Amniotic epithelial cell (primary cell): ENCODE measurements at regions not wholly inside any gene's neighbourhood (a gene's known extent, or its start where the extent isn't known, plus 50 kb on each side); places are given as distances from the start of the nearest gene placed in this dataset.

ENCODE experiments used
- DNase-seq: peaks from one replicate; pipeline ENCODE4 v3.0.0-alpha.2; 2010; ENCODE audit warnings: low read depth

DNA sequence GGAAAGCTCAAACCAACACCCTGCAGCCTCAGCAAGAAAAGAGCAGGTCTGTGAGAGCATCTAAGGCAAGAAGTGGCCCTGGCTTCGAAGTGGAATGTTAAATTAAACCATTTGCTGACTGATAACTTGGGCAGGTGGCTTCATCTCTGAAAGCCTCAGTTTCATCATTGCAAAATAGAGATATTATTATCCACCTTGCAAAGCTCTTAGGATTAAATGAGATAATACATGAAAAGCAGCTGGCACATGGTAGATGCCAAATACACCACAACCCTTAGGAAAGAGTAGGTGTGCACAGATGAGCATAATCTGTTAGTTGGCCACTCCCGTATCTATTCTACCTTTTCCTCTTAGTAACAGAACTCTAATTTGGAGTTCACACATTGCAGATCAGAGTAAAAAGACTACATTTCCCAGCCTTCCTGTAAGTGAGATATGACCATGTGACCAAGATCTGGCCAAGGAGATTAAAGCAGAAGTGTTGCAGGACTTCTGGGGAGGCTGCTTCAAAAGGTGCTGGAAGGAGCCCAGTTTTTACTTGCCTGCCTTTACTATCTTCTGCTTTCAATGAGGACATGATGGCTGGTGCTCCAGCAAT lies 288.7 kb downstream of the SOX9 start:
- DNase-seq, result no peak

DNA sequence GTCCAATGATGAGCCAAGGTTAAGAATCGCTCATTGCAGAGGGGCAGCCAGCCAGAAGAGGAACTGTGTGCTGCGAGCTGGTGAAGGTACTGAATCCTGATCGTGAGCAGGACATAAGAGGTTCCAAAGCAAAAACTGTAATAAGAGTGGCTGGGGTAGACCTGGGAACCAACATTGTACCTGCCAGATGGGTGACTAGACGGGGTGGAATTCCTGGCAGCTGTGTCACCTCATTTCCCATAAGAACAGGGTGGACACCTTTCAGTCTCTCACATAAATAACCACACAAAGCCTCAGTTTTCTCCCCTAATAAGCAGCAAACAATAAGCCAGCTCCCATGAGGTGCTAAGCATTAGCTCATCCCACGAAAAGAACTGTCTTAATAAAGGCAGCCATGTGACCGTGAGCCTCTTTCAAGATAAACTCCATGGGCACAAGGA lies 290.3 kb downstream of the SOX9 start:
- no peak for DNase-seq

DNA sequence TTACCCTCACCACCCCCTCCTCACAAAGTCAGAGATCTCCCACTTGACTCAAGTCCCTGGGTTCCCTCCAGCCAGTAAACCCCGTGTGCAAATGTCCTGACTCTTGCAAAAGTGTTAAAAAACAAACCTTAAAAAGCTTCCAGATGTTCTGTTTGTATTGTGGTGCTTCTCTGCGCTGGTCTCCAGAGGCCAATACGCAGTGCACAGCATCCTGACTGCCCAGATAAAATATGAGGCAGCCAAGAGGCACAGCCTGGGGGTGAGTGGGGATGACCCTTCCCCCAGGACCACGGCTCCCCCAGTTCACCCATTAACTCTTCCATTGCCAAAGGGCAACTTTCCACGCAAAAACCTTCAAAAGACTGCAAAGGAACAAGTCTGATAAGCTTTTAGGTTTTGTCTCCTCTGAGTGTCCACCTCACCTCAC lies 291.8 kb downstream of the SOX9 start:
- DNase-seq, result no peak

DNA sequence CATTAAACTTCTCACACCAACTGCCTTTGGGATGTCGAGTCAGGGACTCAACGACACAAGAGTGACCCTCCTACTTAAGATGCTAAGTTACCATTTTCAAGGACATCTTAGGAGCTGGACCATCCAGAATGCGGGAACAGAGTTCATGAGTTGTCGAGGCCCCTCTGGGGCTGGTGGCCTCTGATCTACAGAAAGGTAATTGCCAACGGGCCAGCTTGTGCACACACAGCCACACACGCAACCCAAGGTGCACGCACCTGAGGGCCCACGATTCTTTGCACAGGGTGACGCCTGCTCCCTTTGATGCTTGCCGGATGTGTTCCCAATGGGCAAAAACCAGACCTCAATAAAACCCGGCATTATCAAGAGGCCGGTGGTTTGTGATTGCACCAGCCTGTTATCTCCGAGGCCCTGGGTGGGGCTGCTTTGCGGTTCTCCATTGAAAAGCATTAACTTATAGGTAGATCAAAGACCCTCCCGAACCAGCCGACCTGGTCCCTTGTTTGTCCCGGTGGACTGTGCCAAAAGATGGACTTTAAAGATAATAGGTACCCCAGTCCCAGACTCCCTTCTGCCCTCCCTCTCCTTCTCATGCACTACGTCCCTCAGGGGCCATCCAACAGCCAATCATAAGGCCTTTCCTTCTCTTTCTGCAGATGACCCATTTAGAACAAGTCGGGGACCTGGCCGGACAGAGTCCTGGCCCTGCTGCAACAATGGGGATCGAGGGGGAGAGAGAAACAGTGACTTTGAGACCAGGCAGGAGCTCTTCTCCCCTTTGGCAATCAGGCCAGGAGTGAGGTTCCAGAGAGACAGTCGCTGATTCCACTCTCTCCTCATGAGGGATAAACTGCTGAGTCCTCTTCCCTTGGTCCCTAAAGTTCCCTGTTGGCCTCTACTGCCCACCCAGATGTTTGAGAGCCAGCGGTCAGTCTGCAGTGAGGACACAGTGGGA lies 292.5 kb downstream of the SOX9 start:
- DNase-seq, result no peak

DNA sequence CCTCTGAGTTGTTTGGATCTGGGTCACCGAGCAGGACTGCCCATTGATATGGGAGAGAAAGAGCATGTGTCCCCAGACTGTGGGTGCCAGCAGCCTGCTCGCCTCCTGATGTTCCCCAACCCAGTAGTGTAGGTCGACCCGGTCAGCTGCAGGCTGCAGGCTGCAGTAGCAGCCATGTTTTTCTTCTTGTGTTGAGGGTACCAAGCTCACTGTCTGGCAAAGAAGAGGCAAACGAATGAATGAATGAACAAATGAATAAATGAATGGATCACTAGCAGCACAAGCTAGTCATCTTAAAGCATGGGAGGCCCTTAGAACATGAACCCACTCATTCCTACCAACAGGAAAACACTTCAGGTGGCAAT lies 293.2 kb downstream of the SOX9 start:
- DNase-seq, result no peak

DNA sequence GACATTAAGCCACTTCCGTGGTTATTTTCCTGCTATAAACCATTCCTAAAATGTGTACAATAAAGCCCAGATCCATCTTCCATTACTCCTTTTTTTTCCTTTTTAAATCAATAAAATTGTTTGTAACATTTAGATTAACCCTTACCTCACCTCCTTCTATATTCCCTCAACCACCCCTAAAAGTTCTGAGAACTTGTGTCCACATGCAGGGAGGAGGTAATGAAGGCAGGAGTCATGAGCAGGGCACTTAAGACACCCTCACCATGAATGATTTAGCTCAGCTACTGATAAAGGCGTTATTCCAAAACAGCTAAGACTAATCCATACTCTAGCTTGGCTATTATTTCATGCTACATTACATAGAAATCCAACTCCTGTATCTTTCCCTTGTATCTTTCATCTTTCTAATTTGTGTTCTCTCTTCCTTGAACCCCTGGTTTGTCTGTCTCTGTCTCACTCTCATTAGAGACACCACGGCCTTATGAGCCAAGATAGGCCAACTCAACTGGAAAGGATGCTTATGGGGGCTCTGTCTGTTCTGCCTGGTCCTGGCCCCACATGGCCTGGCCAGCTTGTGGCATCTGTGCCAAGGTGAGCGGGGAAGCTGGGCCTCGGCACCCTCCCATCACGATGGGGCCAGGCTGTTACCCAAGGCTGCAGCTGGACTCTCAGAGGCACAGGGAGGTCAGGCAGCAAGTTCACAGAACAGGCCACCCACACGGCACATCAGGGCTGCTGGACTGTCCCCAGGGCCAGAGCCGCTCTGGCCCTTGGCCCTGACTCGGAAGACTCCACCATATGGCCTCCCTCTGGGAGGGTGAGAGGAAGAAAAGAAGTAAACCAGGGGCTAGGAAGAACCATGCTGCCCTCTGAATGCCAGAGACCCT lies 294.4 kb downstream of the SOX9 start:
- no peak for DNase-seq

DNA sequence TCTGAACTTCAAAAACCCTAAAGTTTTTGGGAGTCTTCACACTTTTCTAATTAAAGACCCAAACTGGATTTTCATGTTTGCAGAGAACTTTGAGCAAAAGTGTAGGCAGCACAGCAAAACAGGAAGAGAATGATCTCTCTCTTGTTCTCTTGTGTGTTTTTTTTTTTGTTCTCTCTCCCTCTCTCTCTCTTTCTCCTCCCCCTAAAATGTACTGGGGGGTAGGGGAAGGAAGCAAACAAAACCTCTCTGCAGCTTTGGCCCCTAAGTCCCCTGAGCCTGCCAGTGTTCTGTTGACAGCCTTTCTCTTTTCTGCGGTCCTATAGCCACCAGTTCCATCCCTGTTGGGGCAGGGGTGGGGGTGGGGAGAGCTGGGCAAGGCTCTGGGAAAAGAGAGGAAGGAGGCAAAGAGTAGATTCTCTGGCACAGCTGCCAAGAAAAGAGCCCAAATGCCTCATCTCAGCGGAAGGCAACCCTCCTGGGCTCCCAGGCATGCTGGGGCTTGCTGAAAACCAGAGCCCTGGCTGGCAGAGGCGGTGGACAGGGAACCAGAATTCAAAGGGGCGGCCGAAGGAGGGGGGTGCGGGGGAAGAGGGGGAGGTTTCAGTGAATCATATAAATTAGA lies 295.3 kb downstream of the SOX9 start:
- DNase-seq, result no peak

DNA sequence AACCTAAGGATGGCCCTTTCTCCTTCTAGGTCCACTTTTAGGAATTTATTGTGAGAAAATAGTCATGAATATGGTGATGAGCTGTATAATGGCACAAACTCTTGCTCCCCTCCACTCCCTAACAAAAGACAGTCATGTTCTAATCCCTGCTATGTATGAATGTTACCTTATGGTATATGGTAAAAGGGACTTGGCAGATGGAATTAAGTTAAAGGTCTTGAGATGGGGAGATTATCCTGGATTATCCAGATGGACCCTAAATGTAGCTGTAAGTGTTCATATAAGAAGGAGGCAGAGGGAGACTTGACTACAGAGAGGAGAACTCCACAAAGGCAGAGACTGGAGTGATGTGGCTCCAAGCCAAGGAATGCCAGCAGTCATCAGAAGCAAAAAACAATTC lies 296.1 kb downstream of the SOX9 start:
- DNase-seq, result no peak

DNA sequence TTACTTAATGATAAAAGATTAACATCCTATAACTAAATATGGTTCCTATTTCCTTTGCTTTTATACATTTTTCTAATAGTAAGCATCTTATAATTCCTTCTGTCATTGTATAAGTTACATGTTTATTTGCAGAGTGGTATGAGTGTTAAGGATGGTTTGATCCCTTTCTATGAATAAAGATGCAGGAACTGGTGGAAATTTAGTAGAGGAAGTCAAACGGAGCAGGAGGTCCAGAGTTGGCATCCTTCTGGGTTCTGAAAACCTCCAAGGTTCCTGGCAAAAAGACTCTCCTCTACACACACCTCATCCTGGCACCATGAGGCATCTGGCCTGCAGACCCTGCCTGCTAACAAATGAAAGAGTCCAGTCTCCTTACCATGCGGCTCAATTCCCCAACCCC lies 296.8 kb downstream of the SOX9 start:
- no peak for DNase-seq

DNA sequence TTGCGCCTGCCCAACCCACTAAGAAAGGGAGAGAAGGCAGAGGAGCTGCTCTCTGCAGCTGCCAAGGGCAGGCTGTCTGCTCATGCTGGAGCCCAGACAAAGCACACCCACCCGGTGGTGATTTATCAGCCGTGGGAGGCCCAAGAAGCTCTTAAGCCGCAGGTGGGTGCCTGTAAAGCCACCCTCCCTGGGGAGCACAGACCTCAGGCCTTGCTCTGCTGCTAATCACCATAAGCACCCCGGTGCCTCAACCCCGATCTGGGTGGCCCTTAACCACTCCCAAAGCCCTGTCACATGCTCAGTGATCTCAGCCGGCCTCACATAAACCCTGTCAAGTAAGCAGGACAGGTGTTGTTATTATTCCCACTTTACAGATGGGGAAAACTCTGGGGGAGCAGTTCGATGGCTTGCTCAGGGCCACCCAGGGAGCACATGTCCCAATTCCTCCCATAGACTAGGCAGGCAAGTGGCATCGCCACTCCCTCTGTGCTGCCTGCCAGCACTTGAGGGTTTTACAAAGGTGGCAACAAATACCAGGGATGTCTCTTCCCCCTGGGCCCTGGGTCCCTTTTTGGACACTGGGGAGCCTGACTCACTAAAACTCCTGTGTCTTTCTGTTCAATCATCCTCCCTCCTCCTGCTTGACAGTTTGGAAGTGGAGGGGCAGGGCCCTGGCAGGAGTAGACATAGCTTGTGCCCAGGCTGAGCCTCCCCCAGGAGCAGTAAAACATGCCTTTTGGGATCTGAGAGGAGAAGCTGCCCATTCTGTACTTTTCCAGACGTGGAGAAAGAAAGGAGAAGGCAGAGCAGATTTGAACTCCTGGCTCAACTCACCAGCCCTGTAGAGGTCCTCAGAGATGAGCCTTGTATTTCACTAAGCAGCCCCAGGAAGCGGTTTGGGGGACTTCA lies 299.3 kb downstream of the SOX9 start:
- peak; percentile 30 for DNase-seq

DNA sequence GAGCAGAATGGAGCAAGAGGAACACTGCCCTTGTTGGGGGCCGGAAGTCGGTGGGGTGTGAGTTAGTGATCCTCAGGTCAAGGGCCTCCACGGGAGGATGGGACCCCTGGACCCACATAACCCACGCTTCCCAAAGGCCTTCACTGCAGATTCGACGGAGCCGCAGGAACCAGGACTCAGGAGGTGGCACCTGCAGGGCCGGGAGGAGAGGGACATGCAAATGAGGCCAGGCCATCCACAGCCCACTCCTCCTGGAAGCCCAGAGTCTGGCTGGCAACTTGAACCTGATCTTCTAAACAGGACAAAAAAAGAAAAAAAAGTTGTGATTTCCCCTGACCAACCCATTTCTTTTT lies 299.9 kb downstream of the SOX9 start:
- no peak for DNase-seq

DNA sequence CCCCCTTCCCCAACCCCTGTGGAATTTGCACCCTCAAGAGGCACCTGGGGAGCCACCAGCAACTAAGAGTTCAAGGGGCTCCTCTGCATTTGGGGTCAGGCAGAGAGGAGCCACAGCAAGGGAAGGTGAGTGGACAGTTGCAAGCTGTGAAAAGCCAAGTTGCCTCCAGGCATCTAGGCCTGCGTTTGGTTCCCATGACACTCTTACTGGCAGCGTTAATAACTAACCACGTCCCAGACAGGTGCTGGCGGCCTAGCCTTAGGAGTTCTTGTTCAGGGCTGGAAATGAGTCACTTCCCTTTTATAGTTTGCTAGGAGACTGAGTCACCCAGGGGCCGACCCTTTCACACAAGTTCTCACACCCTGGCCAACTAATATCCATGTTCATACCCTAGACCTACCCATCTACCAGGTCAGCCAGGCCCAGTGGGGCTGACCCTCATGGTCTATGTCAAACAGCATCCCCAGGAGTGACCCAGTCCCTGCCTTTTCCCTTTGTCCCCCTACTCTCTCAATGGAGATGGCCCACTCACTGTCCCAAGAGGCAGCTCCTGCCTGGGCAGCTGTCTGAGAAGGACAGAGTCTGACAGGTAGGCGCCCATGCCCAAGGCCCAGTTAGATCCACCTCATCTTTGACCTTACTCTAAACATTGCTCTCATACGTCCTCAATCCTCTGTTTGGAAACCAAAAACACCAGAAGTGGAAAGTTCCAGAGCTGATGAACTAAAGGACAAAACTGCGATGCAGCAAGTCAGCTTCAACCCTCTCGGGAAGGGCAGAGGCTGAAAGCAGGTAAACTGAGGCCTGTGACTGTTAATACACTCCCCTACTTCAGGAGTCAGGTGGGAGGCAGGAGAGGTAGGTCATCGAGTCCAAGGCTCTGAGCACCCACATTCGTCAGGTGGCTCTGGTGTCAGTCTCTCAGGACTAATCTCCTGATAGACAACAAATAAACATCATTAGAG lies 300.6 kb downstream of the SOX9 start:
- peak; percentile 87 for DNase-seq

DNA sequence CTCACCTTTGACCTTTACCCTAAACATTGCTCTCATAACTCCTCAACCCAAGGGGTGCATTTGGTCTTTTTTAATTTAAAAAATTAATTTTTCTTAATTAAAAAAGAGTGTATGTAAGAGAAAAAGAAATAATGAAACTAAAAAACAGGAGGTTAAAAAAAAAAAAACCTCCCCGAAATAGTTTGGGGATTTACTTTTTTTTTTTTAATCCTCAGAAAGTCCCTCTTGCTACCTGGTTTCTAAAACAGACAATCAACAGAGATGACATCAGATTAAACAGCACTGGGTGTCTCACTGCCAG lies 301.3 kb downstream of the SOX9 start:
- no peak for DNase-seq

DNA sequence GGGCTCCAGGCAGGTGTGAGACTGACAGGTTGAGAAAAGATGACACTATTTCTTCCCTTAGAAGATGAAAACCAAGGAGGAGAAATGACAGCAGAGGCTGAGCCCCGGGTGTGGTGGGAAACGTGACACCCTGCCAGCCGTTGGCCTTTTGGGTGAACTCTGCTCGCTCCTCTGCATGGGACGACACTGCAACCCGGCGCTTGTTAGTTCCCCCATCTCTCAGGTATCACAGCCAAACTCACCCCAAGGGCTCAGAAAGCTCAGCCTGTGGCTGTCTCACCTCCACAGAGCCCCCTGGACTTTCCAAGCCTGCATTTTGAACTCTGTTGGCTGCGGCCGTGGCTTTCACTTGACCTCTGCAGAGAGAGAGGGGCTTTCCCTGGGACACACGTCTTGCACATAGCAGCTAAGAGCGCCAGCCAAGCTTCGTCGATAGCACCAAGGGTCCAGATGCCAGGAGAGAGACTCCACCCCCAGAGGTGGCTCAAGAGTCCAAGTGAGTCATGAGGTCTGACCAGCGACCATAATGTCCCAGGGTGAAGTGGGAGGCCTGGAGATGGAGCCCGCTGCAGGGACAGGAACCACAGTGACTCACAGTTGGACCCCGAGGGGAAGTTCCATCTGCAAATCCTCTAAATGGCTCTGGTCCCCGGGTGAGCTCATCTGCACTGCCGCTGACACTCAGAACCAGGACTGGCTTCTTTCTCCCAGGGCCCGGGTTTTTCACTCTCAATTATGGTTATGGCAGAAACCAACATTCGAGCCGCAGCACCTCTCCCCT lies 301.9 kb downstream of the SOX9 start:
- peak; percentile 42 for DNase-seq

DNA sequence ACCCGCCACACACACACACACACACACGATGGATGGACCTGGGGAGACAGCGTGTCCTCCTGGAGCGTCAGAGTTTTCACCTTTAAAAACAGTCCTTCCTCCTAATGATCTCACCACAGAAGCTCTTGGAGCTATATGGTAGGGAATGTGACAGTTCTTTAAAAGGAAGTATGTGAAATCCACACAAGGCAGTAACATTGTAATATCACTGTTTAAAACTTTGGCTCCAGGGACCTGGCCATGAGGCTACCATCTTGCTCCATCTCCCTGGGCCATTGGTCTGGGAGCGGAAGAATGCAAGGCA lies 302.4 kb downstream of the SOX9 start:
- DNase-seq, result no peak

DNA sequence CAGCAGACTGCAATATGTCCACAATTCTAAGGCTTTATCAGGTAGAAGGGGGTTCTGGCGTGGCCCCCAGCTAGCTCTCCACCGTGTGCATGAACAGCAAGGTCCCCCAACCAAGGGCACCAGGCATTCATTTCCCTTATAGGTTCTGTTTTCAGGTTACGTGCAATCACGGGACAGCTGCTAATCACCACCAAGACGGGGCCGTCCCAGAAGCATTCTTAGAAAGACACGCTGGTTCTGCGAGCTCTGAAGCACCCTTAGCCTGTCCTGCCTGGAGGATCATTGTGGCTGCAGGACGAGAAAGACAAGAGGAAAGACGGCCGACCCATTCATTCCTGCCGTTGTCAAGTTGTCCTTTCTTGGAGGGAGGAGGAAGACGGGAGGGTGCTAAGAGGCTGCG lies 302.9 kb downstream of the SOX9 start:
- no peak for DNase-seq

DNA sequence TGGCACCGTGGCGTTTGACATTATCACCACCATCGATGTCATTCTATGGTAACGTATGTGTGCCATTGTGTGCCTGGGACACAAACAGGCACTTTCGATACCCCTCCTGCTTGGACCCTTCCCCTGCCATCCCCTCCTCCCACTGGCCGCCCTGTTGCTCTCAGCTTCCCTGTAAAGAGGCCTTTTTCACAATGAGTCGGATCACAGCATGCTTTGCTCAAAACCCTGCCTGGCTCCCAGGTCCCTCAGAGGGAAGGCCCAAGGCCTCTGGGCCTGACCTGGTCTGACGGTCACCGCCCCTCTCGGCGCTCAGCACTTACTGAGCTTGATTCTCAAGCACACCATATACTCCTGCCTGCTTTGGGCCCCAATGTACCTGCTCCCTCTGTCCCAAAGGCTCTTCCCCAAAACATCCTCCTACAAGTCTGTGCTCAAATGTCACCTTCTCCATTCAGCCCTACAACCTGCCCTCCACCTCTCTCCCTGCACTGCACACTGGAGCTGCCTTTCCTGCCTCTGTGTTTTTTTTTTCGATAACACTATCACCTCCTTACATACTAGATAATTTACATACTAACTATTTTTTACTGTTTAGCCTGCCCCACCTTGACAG lies 303.8 kb downstream of the SOX9 start:
- no peak for DNase-seq

DNA sequence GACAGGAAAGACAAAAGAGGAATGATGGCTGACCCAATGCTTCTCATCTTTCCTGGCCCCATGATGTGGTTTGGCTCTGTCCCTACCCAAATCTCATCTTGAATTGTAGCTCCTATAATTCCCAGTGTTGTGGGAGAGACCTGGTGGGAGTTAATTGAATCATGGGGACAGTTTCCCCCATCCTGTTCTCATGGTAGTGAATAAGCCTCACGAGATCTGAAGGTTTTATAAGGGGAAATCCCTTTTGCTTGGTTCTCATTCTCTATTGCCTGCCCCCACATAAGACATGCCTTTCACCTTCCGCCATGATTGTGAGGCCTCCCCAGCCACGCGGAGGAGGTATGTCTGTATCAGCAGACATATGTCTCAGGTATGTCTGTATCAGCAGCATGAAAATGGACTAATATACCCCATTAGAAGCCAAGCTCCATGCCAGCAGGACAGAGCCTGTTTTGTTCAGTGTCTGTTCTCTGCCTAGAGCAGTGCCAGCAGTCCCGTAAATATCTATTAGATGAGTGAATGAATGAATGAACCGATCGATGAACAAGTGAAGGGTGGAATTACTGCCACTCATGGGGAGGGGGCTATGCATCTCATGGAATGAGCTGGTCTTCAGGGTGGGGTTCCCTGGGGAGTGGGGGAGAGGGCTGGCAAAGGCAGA lies 304.4 kb downstream of the SOX9 start:
- no peak for DNase-seq

DNA sequence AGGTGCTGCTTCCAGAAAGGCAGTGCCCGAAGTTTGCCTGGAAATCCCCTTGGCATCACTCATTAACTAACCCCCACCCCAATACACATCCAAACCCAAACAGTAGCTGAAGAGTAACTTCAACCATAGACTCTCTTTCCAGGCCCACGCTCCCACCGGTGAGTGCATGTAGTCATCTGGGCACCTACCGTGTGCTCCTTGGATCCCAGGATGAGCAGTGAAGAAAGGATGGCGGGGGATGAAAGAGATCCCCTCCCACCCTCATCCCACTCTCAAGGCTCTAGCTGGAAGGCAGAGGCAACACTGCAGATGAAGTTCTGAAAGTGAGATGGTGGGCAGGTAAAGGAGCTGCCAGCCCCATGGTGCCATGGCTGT lies 305.0 kb downstream of the SOX9 start:
- no peak for DNase-seq
